ENCODE measurements at regions not wholly inside any gene's neighbourhood (a gene's known extent, or its start where the extent isn't known, plus 50 kb on each side); places are given as distances from the start of the nearest gene placed in this dataset.
"Not testable (repeated sequence)": the region's sequence is repeated elsewhere in the genome, so short reads cannot be mapped to it uniquely, and the experiment has no call there.

GRCh38 chr1:144077167-144077841 lies 105.5 kb upstream of the FAM72C start:
- TF ChIP-seq CTCF, POLR2A (IDR thresholded peaks at IDR 0.05): not testable (repeated sequence)
